HG02981 (cell line): ENCODE measurements at regions not wholly inside any gene's neighbourhood (a gene's known extent, or its start where the extent isn't known, plus 50 kb on each side); places are given as distances from the start of the nearest gene placed in this dataset.
A peak's percentile ranks its signal among the peaks of the same experiment; 100 is the strongest.
"Not testable (repeated sequence)": the region's sequence is repeated elsewhere in the genome, so short reads cannot be mapped to it uniquely, and the experiment has no call there.

Experiments
- ATAC-seq: cut with Tn5 transposase; IDR thresholded peaks from one replicate; pipeline ENCODE4 v1.9.1; 2021; ENCODE audit warnings: mild to moderate bottlenecking, moderate library complexity; ENCODE audit not compliant: unreplicated experiment

DNA sequence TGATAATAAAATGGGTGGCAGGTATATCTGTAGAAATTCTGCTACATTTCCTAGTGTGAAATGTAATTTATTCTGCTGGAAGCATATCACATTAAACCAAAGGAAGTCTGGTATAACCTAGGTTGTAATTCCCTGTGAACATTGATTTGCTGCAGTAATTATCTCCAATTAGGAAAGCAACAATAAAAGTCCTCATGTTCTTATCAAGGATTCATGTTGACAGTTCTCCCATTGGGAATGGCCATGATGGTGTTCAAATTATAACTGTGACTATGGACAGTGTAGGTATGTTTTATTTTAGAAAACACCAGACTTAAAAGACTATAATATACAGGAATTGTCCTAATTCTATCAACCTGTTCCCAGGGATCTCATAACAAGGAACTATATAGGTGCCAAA is 513.5 kb upstream of the MIR17HG start:
- no peak for ATAC-seq

DNA sequence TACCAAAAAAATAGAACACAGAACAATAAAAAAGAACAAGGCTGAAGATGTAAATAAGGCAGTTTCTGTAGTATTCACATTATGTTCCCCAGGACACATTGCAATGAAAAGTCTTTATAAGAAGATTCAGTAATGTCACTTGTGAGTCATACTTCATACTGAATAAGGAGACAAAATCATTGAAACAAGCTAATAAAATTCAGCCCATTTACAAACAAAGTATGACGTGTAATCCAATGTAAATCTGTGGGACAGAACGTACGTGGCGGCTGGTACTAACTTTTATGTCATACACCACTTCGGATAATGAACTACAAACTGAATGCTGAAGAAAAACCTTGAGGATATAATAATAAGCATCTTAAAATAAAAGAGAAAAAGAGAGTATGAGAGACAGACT is 512.8 kb upstream of the MIR17HG start:
- no peak for ATAC-seq

DNA sequence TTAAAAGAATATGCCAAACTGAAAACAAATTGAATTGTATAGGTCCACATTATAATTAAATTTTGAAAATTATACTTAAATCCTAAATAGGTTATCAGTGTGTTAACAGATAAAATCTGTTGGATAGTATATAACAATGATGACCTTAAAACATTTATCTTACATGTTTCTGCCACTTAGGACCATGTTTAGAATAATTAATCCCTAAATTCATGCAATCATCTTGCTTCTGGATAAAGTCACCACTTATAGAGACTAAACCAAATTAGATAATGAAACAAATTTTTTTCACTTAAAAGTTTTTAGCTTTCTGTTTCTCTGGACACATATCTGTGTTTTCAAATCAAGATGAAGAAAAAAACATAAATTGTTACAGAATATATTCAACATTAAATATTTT is 511.7 kb upstream of the MIR17HG start:
- no peak for ATAC-seq

- ATAC-seq, result no peak
Measured at GRCh38 chr13:90838317-90838960, 509.0 kb upstream of the MIR17HG start.

- ATAC-seq, result no peak
Measured at GRCh38 chr13:90839061-90839460, 508.4 kb upstream of the MIR17HG start.

DNA sequence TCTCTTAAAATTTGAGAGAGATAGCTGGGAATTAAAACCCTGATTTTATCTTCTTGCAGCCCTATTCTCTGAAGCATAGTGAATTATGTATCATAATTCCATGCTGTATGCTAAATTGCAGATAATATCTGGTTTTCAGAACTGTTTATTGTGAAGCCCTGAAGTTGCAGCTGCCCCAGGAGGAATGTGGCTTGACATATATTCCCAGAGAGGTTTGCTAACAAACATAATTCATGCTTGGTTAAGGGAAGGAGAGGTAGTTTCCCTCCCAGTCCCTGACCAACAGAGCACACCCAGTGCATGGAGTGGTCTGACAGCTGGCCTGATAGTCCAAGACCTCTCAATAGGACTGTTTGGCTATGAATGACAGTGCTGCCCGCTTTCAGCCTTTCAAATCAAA is 500.6 kb upstream of the MIR17HG start:
- ATAC-seq, result no peak

DNA sequence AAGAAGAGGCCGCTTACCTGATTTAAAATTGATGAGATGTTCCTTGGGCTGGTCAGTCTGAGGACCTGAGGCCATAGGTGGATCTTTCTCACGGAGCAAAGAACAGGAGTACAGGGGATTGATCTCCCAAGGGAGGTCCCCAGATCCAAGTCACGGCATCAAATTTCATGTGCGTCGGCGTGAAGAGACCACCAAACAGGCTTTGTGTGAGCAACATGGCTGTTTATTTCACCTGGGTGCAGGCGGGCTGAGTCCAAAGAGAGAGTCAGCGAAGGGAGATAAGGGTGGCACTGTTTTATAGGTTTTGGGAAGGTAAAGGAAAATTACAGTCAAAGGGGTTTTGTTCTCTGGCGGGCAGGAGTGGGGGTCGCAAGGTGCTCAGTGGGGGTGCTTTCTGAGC is 493.8 kb upstream of the MIR17HG start:
- not testable (repeated sequence) for ATAC-seq

- ATAC-seq, result no peak
Measured at GRCh38 chr13:90857921-90858320, 489.6 kb upstream of the MIR17HG start.

- no peak for ATAC-seq
Measured at GRCh38 chr13:90866006-90866405, 481.5 kb upstream of the MIR17HG start.

DNA sequence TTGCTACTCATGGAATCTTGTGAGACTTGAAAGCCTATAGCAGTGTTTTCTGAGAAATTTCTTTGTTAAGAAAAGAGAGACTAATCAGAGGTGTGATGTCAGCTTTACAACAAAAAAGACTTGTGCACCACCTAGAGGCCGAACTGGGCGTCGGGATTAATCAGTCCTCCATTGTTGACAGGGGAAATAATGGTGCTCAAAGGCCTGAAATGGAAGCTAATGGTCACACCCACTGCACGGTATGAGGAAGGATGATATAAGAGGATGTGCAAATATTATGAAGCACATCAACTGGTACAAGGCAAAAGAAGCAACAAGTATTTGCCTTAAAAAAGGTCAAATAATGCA is 480.2 kb upstream of the MIR17HG start:
- ATAC-seq, result peak; percentile 96

- ATAC-seq, result no peak
Measured at GRCh38 chr13:90868321-90868920, 479.1 kb upstream of the MIR17HG start.

DNA sequence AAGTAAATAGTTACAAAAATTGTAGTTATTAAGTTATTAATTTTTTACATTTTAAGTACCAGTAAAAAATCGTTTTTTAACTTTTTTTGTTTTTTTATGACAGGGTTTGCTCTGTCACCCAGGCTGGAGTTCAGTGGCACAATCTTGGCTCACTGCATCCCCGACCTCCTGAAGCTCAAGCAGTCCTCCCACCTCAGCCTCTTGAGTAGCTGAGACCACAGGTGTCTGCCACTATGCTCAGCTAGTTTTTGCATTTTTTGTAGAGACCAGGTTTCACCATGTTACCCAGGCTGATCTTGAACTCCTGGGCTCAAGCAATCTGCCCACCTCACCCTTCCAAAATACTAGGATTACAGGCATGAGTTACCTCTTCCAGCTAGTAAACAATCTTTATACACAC is 477.9 kb upstream of the MIR17HG start:
- ATAC-seq, result no peak

- no peak for ATAC-seq
Measured at GRCh38 chr13:90872491-90873025, 474.9 kb upstream of the MIR17HG start.

- no peak for ATAC-seq
Measured at GRCh38 chr13:90880790-90881189, 466.7 kb upstream of the MIR17HG start.

DNA sequence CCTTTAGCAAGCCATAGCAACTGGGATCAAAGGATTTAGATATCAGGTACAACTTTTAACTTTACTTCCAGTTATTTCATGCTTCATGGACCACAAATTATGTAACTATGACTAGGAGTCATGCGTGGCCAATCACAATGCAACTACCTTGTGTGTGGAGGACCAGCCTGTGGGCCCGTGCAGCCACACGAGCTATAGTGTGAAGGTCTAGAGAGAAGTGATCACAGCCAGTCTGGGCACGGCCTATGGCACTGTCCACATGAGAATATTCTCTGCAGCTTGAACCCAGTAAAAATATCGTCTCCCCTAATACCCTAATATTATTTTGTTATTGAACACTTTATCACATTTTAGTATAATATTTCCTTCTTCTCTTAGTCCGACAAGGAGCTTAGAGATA is 464.9 kb upstream of the MIR17HG start:
- no peak for ATAC-seq

DNA sequence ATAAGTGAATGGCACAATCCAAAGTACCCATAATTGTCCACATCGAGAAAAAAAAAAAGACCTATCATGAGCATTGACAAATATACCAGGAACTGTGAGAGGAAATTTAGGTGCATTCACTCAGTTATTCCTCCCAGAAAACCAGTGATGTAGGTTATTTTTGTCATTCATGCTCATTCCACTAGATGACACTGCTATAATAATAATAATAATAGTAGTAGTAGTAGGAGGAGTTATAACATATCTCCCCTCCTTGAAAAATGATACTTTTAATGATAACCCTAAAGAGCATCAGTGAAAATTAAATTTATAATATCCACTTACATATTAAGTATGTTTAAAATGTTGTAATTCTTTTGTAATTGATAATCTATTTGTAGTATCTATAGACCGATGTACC is 463.9 kb upstream of the MIR17HG start:
- ATAC-seq, result no peak

DNA sequence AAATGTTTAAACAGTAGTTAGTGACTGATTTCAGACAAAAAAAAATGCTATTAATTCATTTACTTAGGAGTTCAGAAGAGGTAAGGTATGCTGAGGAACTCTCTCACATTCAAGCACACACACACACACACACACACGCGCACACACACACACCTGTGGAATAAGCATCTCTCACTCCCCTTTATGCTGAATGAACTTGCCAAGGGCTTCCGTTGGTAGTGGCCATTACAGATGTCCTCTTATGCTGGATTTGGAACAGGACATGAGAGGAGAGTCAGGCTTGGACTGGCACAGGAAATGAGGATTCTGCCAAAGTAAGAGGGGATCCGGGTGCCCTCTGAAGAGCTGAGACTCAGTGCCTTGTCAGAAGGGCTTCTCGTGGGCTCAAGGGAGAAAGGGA is 463.4 kb upstream of the MIR17HG start:
- no peak for ATAC-seq

DNA sequence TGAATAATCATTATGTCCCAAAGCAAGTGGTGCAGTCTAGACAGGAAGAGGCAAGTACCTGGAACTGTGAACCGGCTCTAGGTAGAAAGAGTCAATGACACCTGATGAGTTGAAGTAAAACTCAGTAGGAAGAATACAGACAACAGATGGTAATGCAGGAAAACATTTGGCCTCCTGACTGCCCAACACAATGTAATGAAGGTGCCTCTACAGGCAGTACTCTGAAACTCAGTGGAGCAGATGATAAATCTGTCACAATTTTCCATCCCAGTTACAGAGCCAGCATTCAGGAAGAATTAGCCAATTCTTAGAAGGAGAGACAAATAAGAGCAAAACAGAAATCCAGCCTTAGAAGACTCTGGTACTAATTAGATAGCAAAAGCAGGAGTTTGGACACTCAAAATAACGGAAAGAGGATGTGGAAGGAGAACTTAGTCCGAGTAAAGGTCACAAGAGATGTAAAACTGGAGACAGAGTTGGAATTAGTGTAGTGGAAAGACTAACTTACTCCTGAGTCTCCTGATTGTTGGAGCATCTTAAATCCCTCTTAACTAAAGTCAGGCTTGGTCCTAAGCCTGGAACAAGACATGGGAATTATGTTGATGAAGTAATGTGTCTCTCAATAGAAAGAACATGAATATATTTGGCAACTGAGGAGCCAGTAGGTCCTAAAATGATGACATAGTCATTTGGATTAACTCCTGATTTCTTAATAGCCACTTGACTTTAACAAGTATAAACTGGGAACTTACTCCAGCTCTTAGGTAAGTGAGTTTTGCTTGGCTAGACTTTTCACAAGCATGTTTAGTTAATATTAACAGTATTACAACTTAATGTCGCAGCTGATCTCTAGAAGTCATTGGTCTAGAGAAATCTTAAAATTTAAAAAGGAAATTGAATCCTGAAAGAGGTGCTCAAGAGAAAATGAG is 457.3 kb upstream of the MIR17HG start:
- no peak for ATAC-seq

- ATAC-seq, result no peak
Measured at GRCh38 chr13:90891329-90891728, 456.2 kb upstream of the MIR17HG start.

- ATAC-seq, result not testable (repeated sequence)
Measured at GRCh38 chr13:90893199-90893598, 454.3 kb upstream of the MIR17HG start.

GRCh38 chr13:90896002-90896401 is 451.5 kb upstream of the MIR17HG start:
- ATAC-seq, result no peak

DNA sequence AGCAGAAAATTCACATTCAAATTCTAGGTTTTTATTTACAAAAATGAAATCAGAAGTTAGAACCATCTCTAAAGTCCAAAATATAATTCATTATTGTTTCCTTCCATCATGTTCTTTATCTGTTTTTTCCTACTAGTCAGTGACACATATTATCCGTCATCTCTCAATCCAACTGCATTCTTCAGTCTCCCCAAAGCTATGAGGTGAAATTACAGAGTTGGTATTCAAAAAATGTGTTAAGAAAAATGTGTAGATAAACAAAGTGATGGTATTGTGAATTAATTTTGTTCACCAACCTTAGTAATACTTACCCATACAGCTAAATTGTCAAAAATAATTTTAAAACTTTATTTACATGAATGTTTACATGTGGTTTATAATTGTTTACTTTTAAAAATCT is 448.7 kb upstream of the MIR17HG start:
- ATAC-seq, result no peak
